Panc1 (cell line): ENCODE measurements at regions not wholly inside any gene's neighbourhood (a gene's known extent, or its start where the extent isn't known, plus 50 kb on each side); places are given as distances from the start of the nearest gene placed in this dataset.
"Not testable (repeated sequence)": the region's sequence is repeated elsewhere in the genome, so short reads cannot be mapped to it uniquely, and the experiment has no call there.

Experiments used
- POLR2AphosphoS5 ChIP-seq: IDR thresholded peaks from 2 replicates; pipeline ENCODE4 v1.6.1; 2012; ENCODE audit warnings: mild to moderate bottlenecking, low read depth, low read length, moderate library complexity
- REST ChIP-seq, 2 experiments: IDR thresholded peaks; 2 replicates each; pipeline ENCODE4 v1.6.1; 2011 to 2012; ENCODE audit warnings: low read depth in 2 of 2, control low read depth in 1 of 2, low read length in 1 of 2, mild to moderate bottlenecking in 1 of 2, moderate library complexity in 1 of 2; ENCODE audit not compliant: insufficient read depth in 1 of 2
- TCF7L2 ChIP-seq: IDR thresholded peaks from 2 replicates; pipeline ENCODE4 v1.6.1; 2011; ENCODE audit warnings: mild to moderate bottlenecking, low read depth, low read length, inconsistent platforms
- TF ChIP-seq, protein P1 (sequence below): fragments of 450-650 bp; IDR thresholded peaks from 2 replicates; pipeline ENCODE4 v1.5.1; 2017; ENCODE audit warnings: mild to moderate bottlenecking

DNA sequence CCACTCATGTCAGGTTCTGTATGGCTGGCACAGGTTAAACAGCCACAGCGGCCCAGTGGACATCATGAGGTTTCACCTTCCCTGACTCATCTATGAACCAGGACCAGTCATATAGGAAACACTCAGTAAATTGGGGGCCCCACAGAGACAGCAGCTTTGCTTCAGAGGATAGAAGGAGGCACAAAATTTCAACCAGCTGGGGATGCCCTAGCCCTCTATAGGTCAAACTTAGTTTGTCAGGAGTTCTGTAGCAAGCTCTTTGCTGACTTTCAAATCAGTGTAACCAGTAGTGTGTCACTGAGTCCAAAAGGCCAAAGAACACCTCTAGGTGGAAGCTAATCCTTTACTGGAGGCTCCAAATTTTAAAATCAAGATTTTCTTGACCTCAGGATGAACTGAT lies 4157.8 kb upstream of the TPTE start:
- TF ChIP-seq, protein P1, sequence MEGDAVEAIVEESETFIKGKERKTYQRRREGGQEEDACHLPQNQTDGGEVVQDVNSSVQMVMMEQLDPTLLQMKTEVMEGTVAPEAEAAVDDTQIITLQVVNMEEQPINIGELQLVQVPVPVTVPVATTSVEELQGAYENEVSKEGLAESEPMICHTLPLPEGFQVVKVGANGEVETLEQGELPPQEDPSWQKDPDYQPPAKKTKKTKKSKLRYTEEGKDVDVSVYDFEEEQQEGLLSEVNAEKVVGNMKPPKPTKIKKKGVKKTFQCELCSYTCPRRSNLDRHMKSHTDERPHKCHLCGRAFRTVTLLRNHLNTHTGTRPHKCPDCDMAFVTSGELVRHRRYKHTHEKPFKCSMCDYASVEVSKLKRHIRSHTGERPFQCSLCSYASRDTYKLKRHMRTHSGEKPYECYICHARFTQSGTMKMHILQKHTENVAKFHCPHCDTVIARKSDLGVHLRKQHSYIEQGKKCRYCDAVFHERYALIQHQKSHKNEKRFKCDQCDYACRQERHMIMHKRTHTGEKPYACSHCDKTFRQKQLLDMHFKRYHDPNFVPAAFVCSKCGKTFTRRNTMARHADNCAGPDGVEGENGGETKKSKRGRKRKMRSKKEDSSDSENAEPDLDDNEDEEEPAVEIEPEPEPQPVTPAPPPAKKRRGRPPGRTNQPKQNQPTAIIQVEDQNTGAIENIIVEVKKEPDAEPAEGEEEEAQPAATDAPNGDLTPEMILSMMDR, result not testable (repeated sequence)
- not testable (repeated sequence) for TF ChIP-seq TCF7L2; POLR2AphosphoS5; REST (IDR thresholded peaks at IDR 0.05; ENCODE audit: insufficient read depth in 1 of 2, low read depth in 2 of 2, low read length in 1 of 2)
